ENCODE measurements at regions not wholly inside any gene's neighbourhood (a gene's known extent, or its start where the extent isn't known, plus 50 kb on each side); places are given as distances from the start of the nearest gene placed in this dataset.

GRCh38 chr1:198809247-198809646 lies 170.4 kb downstream of the PTPRC start:
- TF ChIP-seq BACH2 (CRISPR knock-in tag; IDR thresholded peaks at IDR 0.05; ENCODE audit: borderline replicate concordance): no peak
- no peak for TF ChIP-seq PPARA (CRISPR knock-in tag; IDR thresholded peaks at IDR 0.05; ENCODE audit: borderline replicate concordance)
- no peak for TF ChIP-seq ZNF70 (CRISPR knock-in tag; IDR thresholded peaks at IDR 0.05)

GRCh38 chr1:198811449-198811848 lies 172.6 kb downstream of the PTPRC start:
- no peak for TF ChIP-seq PPARA (CRISPR knock-in tag; IDR thresholded peaks at IDR 0.05; ENCODE audit: borderline replicate concordance)
- TF ChIP-seq CREB5 (CRISPR knock-in tag; IDR thresholded peaks at IDR 0.05; ENCODE audit: low read depth): no peak
- TF ChIP-seq BACH2 (CRISPR knock-in tag; IDR thresholded peaks at IDR 0.05; ENCODE audit: borderline replicate concordance): no peak
- no peak for TF ChIP-seq ZFP30 (CRISPR knock-in tag; IDR thresholded peaks at IDR 0.05)
- no peak for TF ChIP-seq ESRRG (CRISPR knock-in tag; IDR thresholded peaks at IDR 0.05)
- no peak for TF ChIP-seq TOX (CRISPR knock-in tag; IDR thresholded peaks at IDR 0.05; ENCODE audit: borderline replicate concordance)
- no peak for TF ChIP-seq CSDC2 (CRISPR knock-in tag; IDR thresholded peaks at IDR 0.05)
- TF ChIP-seq ISL1 (CRISPR knock-in tag; IDR thresholded peaks at IDR 0.05): no peak
- no peak for TF ChIP-seq POU6F1 (CRISPR knock-in tag; IDR thresholded peaks at IDR 0.05; ENCODE audit: borderline replicate concordance, low read depth)
- no peak for TF ChIP-seq RARB (CRISPR knock-in tag; IDR thresholded peaks at IDR 0.05)
- no peak for TF ChIP-seq ZC3H10 (CRISPR knock-in tag; IDR thresholded peaks at IDR 0.05)
- no peak for TF ChIP-seq ZFP3 (CRISPR knock-in tag; IDR thresholded peaks at IDR 0.05)
- no peak for ATAC-seq

More at GRCh38 chr1:198809247-198809646, 170.4 kb downstream of the PTPRC start:
- ATAC-seq: no peak

GRCh38 chr1:198823626-198824025 lies 184.8 kb downstream of the PTPRC start:
- TF ChIP-seq ZC3H10 (CRISPR knock-in tag; IDR thresholded peaks at IDR 0.05): no peak
- TF ChIP-seq OSR1 (CRISPR knock-in tag; IDR thresholded peaks at IDR 0.05): no peak
- TF ChIP-seq ESRRG (CRISPR knock-in tag; IDR thresholded peaks at IDR 0.05): no peak
- no peak for TF ChIP-seq RARB (CRISPR knock-in tag; IDR thresholded peaks at IDR 0.05)
- no peak for TF ChIP-seq TCF4 (CRISPR knock-in tag; IDR thresholded peaks at IDR 0.05; ENCODE audit: borderline replicate concordance)
- no peak for TF ChIP-seq CSDC2 (CRISPR knock-in tag; IDR thresholded peaks at IDR 0.05)
- TF ChIP-seq GLIS3 (CRISPR knock-in tag; IDR thresholded peaks at IDR 0.05): no peak
- no peak for TF ChIP-seq ISL1 (CRISPR knock-in tag; IDR thresholded peaks at IDR 0.05)
- no peak for TF ChIP-seq POU6F1 (CRISPR knock-in tag; IDR thresholded peaks at IDR 0.05; ENCODE audit: borderline replicate concordance, low read depth)
- TF ChIP-seq TSHZ2 (CRISPR knock-in tag; IDR thresholded peaks at IDR 0.05): no peak
- TF ChIP-seq CSRNP3 (CRISPR knock-in tag; IDR thresholded peaks at IDR 0.05): no peak
- no peak for TF ChIP-seq PATZ1 (CRISPR knock-in tag; IDR thresholded peaks at IDR 0.05; ENCODE audit: borderline replicate concordance)
- ATAC-seq: no peak
